Mesothelial cell of epicardium (in vitro differentiated cells): ENCODE measurements at regions not wholly inside any gene's neighbourhood (a gene's known extent, or its start where the extent isn't known, plus 50 kb on each side); places are given as distances from the start of the nearest gene placed in this dataset.

ENCODE experiments used
- DNase-seq, 2 experiments: peaks; one replicate each; pipeline ENCODE4 v3.0.0; 2021; ENCODE audit warnings: low spot score in 2 of 2; ENCODE audit not compliant: unreplicated experiment in 2 of 2
- H3K27ac Mint-ChIP-seq: 2 replicates; pipeline ENCODE4 v1.8.0; 2021; ENCODE audit warnings: mixed read lengths
- H3K27me3 Mint-ChIP-seq: 2 replicates; pipeline ENCODE4 v1.8.0; 2021; ENCODE audit warnings: low read depth, mixed read lengths
- H3K36me3 Mint-ChIP-seq: 2 replicates; pipeline ENCODE4 v1.8.0; 2021; ENCODE audit warnings: mixed read lengths
- H3K4me1 Mint-ChIP-seq: 2 replicates; pipeline ENCODE4 v1.8.0; 2021; ENCODE audit warnings: mixed read lengths
- H3K4me3 Mint-ChIP-seq: 2 replicates; pipeline ENCODE4 v1.8.0; 2021; ENCODE audit warnings: mild to moderate bottlenecking, moderate library complexity, mixed read lengths
- H3K9me3 Mint-ChIP-seq: 2 replicates; pipeline ENCODE4 v1.8.0; 2021; ENCODE audit warnings: mixed read lengths
- TF ChIP-seq, protein P1 (sequence below): fragments of 200-600 bp; sonication (generic); IDR thresholded peaks from one replicate; pipeline ENCODE4 v1.5.0; 2021; ENCODE audit warnings: antibody characterized with exemption; ENCODE audit not compliant: unreplicated experiment

DNA sequence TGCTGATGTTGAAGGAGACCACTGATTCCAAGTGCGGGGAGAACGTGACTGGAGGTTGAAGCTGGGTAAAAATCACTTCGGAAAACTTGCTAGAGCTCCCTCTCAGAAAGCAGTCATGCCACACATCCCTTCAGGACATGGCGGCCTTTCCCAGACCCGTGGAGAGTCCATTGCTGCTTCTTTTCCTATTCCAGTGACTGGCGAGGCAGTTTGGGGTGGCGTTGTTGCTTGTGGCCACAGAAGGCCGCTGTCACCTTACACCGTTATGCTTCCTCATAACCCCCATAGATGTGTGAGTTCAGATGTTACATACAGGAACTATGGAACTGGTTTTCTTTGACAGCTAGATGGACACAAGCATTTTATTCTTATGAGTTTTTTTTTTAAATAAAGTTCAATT, 235.6 kb upstream of the POM121L12 start:
- H3K27me3 Mint-ChIP-seq: peaks cover 2% of the 10 kb centered on the region
- no peak for DNase-seq

GRCh38 chr7:52797801-52798200, 237.6 kb upstream of the POM121L12 start:
- Mint-ChIP-seq H3K4me3 (no peak overlapping the region), H3K27ac (no peak overlapping the region), H3K9me3 (peaks cover 22% of the 10 kb centered on the region), H3K4me1 (peaks cover 4% of the 10 kb centered on the region), H3K27me3 (peaks cover 2% of the 10 kb centered on the region), H3K36me3 (no peaks in the 10 kb centered on the region)
- TF ChIP-seq, protein P1, sequence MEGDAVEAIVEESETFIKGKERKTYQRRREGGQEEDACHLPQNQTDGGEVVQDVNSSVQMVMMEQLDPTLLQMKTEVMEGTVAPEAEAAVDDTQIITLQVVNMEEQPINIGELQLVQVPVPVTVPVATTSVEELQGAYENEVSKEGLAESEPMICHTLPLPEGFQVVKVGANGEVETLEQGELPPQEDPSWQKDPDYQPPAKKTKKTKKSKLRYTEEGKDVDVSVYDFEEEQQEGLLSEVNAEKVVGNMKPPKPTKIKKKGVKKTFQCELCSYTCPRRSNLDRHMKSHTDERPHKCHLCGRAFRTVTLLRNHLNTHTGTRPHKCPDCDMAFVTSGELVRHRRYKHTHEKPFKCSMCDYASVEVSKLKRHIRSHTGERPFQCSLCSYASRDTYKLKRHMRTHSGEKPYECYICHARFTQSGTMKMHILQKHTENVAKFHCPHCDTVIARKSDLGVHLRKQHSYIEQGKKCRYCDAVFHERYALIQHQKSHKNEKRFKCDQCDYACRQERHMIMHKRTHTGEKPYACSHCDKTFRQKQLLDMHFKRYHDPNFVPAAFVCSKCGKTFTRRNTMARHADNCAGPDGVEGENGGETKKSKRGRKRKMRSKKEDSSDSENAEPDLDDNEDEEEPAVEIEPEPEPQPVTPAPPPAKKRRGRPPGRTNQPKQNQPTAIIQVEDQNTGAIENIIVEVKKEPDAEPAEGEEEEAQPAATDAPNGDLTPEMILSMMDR: no peak
- no peak for DNase-seq

More for the DNA sequence above, 235.6 kb upstream of the POM121L12 start:
- TF ChIP-seq, protein P1: no peak
- Mint-ChIP-seq H3K9me3 (peaks cover 14% of the 10 kb centered on the region), H3K4me3 (no peak overlapping the region), H3K36me3 (no peaks in the 10 kb centered on the region), H3K4me1 (peaks cover 4% of the 10 kb centered on the region), H3K27ac (no peak overlapping the region)

- peaks cover 22% of the 10 kb centered on the region for H3K9me3 Mint-ChIP-seq
- H3K4me1 Mint-ChIP-seq: peaks cover 4% of the 10 kb centered on the region
- TF ChIP-seq, protein P1: no peak
- H3K4me3 Mint-ChIP-seq: no peak overlapping the region
- DNase-seq: no peak
- no peaks in the 10 kb centered on the region for H3K36me3 Mint-ChIP-seq
- no peak overlapping the region for H3K27ac Mint-ChIP-seq
- no peaks in the 10 kb centered on the region for H3K27me3 Mint-ChIP-seq
These were observed 240.8 kb upstream of the POM121L12 start for GRCh38 chr7:52794621-52795020.

DNA sequence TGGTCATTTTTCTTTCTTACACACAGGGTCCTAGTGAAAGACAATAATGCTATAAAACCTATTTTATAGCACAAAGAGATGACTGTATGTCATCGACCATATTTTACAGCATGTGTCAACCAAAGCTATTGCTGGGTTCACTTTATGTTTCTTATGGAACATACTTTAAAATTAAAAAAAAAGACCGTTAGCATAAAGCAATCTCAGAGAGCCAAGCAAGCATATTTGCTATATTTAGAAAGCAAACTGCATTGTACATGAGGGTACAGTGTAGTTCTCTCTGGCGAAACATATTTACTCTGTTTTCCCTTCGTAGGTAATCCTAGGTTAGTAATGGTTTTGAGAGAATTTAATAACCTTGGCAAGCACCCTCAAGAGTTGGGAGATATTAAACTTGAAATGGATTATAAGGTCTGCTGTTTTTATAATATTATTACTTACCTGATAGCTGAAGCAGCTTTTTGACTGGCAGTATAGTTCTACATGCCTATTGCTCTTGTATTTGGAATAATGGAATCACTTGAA, 244.2 kb upstream of the POM121L12 start:
- H3K27me3 Mint-ChIP-seq: peaks cover 5% of the 10 kb centered on the region
- no peak overlapping the region for H3K4me3 Mint-ChIP-seq
- H3K9me3 Mint-ChIP-seq: peaks cover 17% of the 10 kb centered on the region
- DNase-seq: no peak
- H3K27ac Mint-ChIP-seq: no peak overlapping the region
- no peaks in the 10 kb centered on the region for H3K36me3 Mint-ChIP-seq
- TF ChIP-seq, protein P1: no peak
- peaks cover 5% of the 10 kb centered on the region for H3K4me1 Mint-ChIP-seq

DNA sequence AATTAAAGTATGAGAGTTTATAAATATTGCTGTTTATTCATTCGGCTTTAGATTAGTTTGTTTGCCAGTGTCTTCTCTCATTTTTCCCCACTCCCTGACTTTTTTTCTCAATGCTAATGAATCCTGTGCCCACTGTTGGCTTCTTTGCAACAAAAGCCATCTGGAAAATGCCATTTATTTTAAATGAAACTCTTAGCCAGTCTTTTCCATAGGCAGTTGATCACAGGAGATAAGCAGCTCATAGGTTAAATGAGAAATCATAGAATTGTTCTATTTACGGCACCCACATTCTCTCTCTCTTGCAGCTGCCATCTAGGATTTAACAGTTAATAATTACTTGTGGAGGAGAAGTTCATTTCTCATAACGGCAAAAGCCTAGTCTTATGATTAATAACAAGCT, 249.3 kb upstream of the POM121L12 start:
- Mint-ChIP-seq H3K27ac (no peak overlapping the region), H3K36me3 (no peaks in the 10 kb centered on the region), H3K9me3 (peaks cover 5% of the 10 kb centered on the region), H3K27me3 (peaks cover 5% of the 10 kb centered on the region), H3K4me3 (no peak overlapping the region), H3K4me1 (peaks cover 12% of the 10 kb centered on the region)
- TF ChIP-seq, protein P1: no peak
- DNase-seq: no peak

DNA sequence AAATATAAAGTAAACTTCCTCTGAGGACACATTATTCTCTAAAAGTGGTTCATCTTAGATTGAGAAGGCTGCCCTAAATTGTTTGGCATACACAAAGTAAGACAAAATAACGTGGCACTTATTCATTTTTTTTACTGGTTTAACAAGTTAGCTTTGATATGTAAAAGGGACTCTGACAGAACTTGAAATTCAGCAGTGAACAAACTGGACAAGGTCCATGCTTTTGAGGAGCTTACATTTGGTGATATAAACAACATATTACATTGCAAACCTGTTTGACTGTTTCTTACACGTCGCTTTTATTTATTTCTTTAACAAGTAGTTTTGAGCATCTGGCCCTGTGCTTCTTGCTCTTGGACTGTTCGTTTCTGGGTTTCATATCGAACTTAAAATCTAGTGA, 253.1 kb upstream of the POM121L12 start:
- H3K36me3 Mint-ChIP-seq: no peaks in the 10 kb centered on the region
- H3K27me3 Mint-ChIP-seq: no peaks in the 10 kb centered on the region
- no peak for DNase-seq
- no peak overlapping the region for H3K4me3 Mint-ChIP-seq
- TF ChIP-seq, protein P1: no peak
- peaks cover 10% of the 10 kb centered on the region for H3K4me1 Mint-ChIP-seq
- H3K27ac Mint-ChIP-seq: no peak overlapping the region
- peaks cover 16% of the 10 kb centered on the region for H3K9me3 Mint-ChIP-seq
